Hepatic stellate cell (primary cell): ENCODE measurements at regions not wholly inside any gene's neighbourhood (a gene's known extent, or its start where the extent isn't known, plus 50 kb on each side); places are given as distances from the start of the nearest gene placed in this dataset.

Experiments
- DNase-seq: peaks from one replicate; pipeline ENCODE4 v3.0.0; 2011; ENCODE audit warnings: low spot score

DNA sequence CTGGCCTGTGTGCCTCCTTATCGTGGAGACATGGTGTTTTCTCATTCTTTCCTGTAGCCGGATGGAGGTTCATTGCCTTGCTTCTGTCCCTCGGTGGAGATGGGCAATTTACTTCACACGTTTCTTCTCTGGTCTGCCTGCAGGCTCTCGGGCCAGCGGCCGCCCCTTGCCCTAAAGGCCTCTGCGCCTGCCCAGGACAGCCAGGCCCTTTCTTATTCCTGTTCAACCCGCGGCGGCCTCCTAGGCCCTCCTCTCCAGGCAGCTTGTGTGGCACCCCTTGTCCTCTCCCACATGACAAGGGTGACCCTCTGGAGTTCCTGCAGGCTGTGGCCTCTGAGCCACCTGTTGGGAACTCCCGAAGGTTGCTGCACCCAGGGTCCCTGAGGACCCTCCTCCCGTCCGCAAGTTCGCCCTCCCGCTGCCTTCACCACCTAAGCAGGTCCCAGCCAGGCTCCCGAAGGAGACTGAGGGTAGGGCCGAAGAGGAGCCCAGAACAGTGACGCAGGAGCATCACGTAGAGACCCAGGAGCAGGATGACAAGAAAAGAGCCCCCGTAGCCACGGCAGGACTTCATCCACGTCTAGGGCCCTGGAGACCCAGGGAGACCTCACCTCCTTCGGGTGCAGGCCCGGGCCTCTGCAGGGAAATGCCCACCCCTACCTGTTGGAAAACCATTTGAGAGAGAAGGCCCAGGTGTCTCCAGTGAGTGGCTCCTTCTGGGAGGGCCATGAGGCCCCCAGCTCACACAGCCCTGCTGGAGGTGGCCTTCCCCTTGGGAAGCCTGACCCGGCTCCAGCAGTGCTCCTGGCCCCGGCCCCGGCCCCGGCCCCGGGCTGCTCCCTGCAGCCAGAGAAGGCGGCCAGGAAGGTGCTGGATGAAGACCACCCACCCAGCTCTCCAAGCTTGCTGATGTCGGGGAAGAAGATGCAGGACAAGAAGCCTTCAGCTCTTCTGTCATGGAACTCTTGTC is 291.4 kb downstream of the TLE4 start:
- DNase-seq = no peak

DNA sequence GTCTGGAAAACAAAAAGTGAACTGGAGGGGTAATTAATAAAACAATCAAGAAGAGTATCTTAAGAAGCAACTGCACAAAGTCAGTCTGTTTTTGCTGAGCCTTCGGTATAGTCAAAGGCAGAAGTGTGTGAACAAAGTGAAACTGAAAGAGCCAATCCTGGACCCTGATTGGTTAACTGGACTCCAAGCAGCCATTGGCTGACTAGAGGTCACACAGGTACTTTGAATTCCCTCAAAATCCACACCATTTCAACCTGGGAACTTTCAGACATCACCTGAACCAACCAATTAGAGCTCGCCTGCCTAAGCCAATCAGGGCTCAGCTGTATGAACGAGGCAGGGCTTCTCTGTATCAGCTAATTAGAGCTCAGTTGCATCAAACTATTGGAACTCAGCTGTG is 286.7 kb downstream of the TLE4 start:
- peak; percentile 19 for DNase-seq

- DNase-seq = no peak
Measured at GRCh38 chr9:79857188-79857587, 285.4 kb downstream of the TLE4 start.

DNA sequence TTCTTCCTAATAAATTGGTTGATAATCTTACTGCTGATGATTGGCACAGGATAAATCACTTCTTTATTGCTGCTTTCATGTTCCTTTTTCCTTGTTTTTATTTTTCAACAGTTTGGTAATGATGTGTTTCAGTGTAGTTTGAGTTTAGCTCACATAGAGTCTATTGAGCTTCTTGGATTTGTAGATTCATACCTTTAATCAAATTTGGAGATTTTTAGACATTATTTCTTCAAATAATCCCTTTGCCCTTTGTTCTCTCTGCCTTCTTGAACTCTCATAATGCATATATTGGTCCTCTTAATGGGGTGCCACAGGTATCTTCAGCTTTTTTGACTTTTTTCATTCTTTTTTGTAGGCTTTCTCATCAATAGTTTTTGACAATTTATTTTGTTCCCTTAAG is 275.3 kb downstream of the TLE4 start:
- no peak for DNase-seq

DNA sequence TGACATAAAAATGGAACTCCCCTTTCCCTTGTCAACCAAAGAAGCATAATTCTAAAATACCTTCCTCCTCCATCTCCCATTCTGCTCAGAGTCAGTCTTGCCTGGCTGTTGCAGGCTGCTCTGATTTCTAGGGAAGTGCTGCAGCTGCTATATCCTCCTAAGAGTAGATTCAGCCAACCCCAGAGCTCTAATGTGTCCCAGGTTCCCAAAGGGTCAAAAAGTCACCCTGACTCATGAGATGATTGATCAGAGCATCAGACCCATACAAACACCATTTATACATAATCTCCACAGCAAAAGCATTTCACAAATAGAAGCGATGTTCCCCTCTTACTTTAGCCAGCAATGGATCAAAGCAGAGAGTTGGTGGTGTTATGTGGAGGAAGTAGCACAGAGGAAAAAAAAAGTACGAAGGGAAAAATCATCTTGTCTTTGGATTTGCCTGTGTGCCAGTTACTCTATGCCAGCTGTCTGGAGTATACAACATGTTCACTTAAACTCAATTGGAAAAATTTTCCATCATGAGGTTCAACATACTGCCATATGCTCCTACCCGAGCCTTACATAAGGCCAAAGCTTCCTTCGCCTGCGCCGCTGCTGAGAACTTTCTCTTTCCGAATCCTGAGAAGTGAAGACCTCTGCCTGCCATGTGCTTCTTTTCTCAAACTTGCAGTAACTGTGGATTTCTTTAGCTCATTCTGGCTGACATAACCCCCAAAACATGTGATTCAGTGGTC is 258.0 kb downstream of the TLE4 start:
- DNase-seq = no peak

- no peak for DNase-seq
Measured at GRCh38 chr9:79824265-79824664, 252.5 kb downstream of the TLE4 start.

DNA sequence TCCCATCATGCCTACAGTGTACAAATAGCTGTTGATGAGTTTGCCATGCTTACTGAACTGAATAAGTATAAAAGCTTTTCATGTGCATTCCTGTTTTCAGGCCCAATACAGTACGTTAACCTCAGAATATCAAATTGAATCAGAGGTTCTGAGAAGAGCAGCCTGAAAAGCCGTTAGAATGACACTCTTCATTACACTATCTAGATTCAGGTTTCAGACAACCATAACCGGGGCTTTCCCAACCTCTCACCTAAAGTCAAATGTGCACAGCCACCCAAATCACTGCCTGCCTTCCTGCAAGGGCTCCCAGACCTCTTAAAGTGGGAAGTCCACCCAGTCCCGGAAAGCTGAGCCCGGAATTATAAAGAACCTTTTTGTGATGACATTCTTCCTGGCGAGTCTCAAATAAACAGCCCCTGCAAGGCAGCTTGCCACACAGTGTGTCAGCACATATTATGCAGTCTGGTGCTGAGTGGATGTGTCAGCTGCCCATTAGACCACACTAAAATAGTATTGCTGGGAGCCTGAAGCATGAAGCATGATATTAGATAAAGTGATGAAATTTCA is 245.8 kb downstream of the TLE4 start:
- no peak for DNase-seq

GRCh38 chr9:79813258-79813638 is 241.5 kb downstream of the TLE4 start:
- DNase-seq = no peak

DNA sequence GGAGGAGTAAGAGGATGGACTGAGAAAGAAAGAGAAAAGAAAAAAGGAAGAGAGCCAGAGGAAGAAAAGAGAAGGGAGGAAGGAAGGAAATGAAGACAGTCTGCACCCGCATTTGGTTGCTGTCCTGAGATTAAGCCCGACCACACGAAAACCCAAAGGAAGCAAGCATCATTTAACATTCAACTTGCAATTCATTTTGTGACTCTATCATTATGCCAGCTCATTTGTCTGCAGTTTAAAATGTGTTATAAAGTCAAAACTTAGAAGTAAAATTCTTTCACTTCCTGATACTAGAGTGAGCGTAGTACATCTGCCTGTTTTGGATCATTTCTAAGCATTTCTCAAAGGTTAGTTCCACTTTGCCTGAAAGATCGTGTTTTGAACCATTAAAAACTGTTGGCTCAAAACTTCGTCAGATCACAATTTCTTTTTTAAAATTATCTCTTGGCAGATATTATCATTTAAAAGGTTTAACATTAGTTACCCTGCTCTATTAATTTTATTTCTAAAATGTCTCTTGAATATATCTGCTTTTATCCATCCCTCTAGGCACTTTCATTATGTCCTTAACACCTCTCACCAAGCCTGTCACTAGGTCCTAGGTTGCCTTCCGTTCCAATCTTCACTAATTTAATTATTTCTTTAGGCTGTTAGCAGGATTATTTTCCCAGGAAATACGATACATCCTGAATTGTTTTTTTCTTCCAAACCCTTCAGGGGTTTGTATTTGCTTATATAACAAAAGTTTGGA is 240.9 kb downstream of the TLE4 start:
- DNase-seq = no peak

DNA sequence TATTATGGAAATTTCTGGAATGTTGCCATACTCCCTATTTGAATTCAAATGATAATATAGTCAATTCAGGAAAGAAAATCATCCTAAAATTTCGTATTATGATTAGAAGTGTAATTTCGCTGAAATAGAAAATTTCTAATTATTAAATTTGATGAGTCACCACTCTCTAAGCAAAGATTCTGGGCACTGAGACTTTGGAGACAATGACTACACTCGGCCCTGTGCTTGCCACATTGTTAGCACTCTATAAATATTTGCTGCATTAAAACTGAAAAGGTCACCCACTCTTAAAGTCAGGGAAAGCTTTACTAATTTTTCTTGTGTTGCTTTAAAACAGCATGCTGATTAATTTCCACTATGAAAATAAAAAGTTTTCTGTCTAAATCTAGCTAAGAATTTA is 240.3 kb downstream of the TLE4 start:
- no peak for DNase-seq

- DNase-seq = peak; percentile 61
Measured at GRCh38 chr9:79809931-79810330, 238.2 kb downstream of the TLE4 start.

GRCh38 chr9:79809316-79809876 is 237.6 kb downstream of the TLE4 start:
- no peak for DNase-seq

GRCh38 chr9:79807971-79808370 is 236.2 kb downstream of the TLE4 start:
- DNase-seq = no peak

- no peak for DNase-seq
Measured at GRCh38 chr9:79806086-79806485, 234.3 kb downstream of the TLE4 start.

- DNase-seq = no peak
Measured at GRCh38 chr9:79801459-79801858, 229.7 kb downstream of the TLE4 start.

GRCh38 chr9:79800578-79800977 is 228.8 kb downstream of the TLE4 start:
- DNase-seq = no peak

GRCh38 chr9:79799691-79800335 is 228.0 kb downstream of the TLE4 start:
- no peak for DNase-seq

GRCh38 chr9:79798450-79798849 is 226.7 kb downstream of the TLE4 start:
- DNase-seq = no peak

DNA sequence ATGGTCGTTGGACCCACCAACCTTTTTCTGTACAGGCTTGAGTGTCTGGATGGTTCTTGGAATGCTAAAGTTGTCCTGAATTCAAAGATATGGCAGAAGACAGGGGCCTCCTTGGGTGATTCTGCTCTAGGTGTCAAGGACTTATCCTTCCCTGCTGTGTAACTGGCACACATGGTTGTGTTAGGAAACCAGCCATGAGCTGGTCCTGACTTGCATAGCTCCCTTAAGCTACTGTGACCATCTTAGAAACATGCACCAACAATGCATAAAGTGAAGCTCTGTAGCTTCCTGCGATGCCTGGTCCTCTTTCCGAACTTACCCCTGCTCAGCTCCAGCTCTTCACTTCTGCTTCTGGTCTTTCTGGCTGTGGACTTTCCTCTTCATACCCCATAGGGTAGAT is 224.6 kb downstream of the TLE4 start:
- DNase-seq = no peak

- no peak for DNase-seq
Measured at GRCh38 chr9:79788662-79789061, 216.9 kb downstream of the TLE4 start.

GRCh38 chr9:79781263-79781662 is 209.5 kb downstream of the TLE4 start:
- DNase-seq = no peak
